ENCODE measurements at regions not wholly inside any gene's neighbourhood (a gene's known extent, or its start where the extent isn't known, plus 50 kb on each side); places are given as distances from the start of the nearest gene placed in this dataset.
"Not testable (repeated sequence)": the region's sequence is repeated elsewhere in the genome, so short reads cannot be mapped to it uniquely, and the experiment has no call there.

GRCh38 chr17:64771980-64772844 lies 110.1 kb upstream of the SMURF2 start:
- no peak for DNase-seq
- H3K36me3 Mint-ChIP-seq (ENCODE audit: low read depth) = peaks cover 7% of the 10 kb centered on the region
- H3K9me3 Mint-ChIP-seq = no peaks in the 10 kb centered on the region
- intact Hi-C loops (cut with micrococcal nuclease) = no loop called here
- no peaks in the 10 kb centered on the region for H3K27me3 Mint-ChIP-seq
- no peak overlapping the region for H3K4me3 Mint-ChIP-seq
- H3K27ac Mint-ChIP-seq = no peak overlapping the region
- H3K4me1 Mint-ChIP-seq = peaks cover 7% of the 10 kb centered on the region

- no peak overlapping the region for H3K4me3 Mint-ChIP-seq
- no peak for DNase-seq
- H3K27ac Mint-ChIP-seq = no peak overlapping the region
- peaks cover 4% of the 10 kb centered on the region for H3K4me1 Mint-ChIP-seq
- H3K36me3 Mint-ChIP-seq (ENCODE audit: low read depth) = peaks cover 16% of the 10 kb centered on the region
- H3K27me3 Mint-ChIP-seq = no peaks in the 10 kb centered on the region
- intact Hi-C loops (cut with micrococcal nuclease) = no loop called here
- no peaks in the 10 kb centered on the region for H3K9me3 Mint-ChIP-seq
These were observed 107.6 kb upstream of the SMURF2 start for GRCh38 chr17:64769712-64770111.

GRCh38 chr17:64767269-64767997 lies 105.3 kb upstream of the SMURF2 start:
- H3K27ac Mint-ChIP-seq = no peak overlapping the region
- peaks cover 4% of the 10 kb centered on the region for H3K4me1 Mint-ChIP-seq
- no peak overlapping the region for H3K4me3 Mint-ChIP-seq
- DNase-seq = no peak
- intact Hi-C loops (cut with micrococcal nuclease) = no loop called here
- peaks cover 20% of the 10 kb centered on the region for H3K36me3 Mint-ChIP-seq (ENCODE audit: low read depth)
- no peaks in the 10 kb centered on the region for H3K9me3 Mint-ChIP-seq
- no peaks in the 10 kb centered on the region for H3K27me3 Mint-ChIP-seq

GRCh38 chr17:64765191-64765889 lies 103.2 kb upstream of the SMURF2 start:
- no peak overlapping the region for H3K4me3 Mint-ChIP-seq
- H3K36me3 Mint-ChIP-seq (ENCODE audit: low read depth) = peaks cover 22% of the 10 kb centered on the region
- H3K9me3 Mint-ChIP-seq = no peaks in the 10 kb centered on the region
- DNase-seq = no peak
- H3K27me3 Mint-ChIP-seq = no peaks in the 10 kb centered on the region
- H3K27ac Mint-ChIP-seq = no peak overlapping the region
- intact Hi-C loops (cut with micrococcal nuclease) = no loop called here
- H3K4me1 Mint-ChIP-seq = peaks cover 4% of the 10 kb centered on the region

GRCh38 chr17:64750891-64751677 lies 89.0 kb upstream of the SMURF2 start:
- intact Hi-C loops (cut with micrococcal nuclease) = no loop called here
- Mint-ChIP-seq H3K4me3 (no peak overlapping the region), H3K9me3 (no peaks in the 10 kb centered on the region), H3K36me3 (ENCODE audit: low read depth) (peaks cover 33% of the 10 kb centered on the region), H3K27me3 (no peaks in the 10 kb centered on the region), H3K27ac (no peak overlapping the region), H3K4me1 (peaks cover 7% of the 10 kb centered on the region)
- DNase-seq = no peak

GRCh38 chr17:64750478-64750877 lies 88.4 kb upstream of the SMURF2 start:
- peaks cover 30% of the 10 kb centered on the region for H3K36me3 Mint-ChIP-seq (ENCODE audit: low read depth)
- H3K27ac Mint-ChIP-seq = no peak overlapping the region
- H3K9me3 Mint-ChIP-seq = no peaks in the 10 kb centered on the region
- H3K4me1 Mint-ChIP-seq = peaks cover 7% of the 10 kb centered on the region
- no peak for DNase-seq
- no peak overlapping the region for H3K4me3 Mint-ChIP-seq
- H3K27me3 Mint-ChIP-seq = no peaks in the 10 kb centered on the region
- intact Hi-C loops (cut with micrococcal nuclease) = no loop called here

GRCh38 chr17:64749306-64749705 lies 87.2 kb upstream of the SMURF2 start:
- peaks cover 7% of the 10 kb centered on the region for H3K4me1 Mint-ChIP-seq
- H3K36me3 Mint-ChIP-seq (ENCODE audit: low read depth) = peaks cover 25% of the 10 kb centered on the region
- H3K27me3 Mint-ChIP-seq = no peaks in the 10 kb centered on the region
- no peaks in the 10 kb centered on the region for H3K9me3 Mint-ChIP-seq
- no peak for DNase-seq
- no peak overlapping the region for H3K4me3 Mint-ChIP-seq
- intact Hi-C loops (cut with micrococcal nuclease) = no loop called here
- no peak overlapping the region for H3K27ac Mint-ChIP-seq

GRCh38 chr17:64747938-64748540 lies 85.9 kb upstream of the SMURF2 start:
- Mint-ChIP-seq H3K4me1 (peaks cover 7% of the 10 kb centered on the region), H3K9me3 (no peaks in the 10 kb centered on the region), H3K27me3 (no peaks in the 10 kb centered on the region), H3K4me3 (no peak overlapping the region), H3K27ac (no peak overlapping the region), H3K36me3 (ENCODE audit: low read depth) (peaks cover 19% of the 10 kb centered on the region)
- intact Hi-C loops (cut with micrococcal nuclease) = no loop called here
- no peak for DNase-seq

- H3K9me3 Mint-ChIP-seq = no peaks in the 10 kb centered on the region
- H3K27me3 Mint-ChIP-seq = no peaks in the 10 kb centered on the region
- intact Hi-C loops (cut with micrococcal nuclease) = no loop called here
These were observed 80.2 kb upstream of the SMURF2 start for GRCh38 chr17:64742326-64742725.

GRCh38 chr17:64741916-64742315 lies 79.8 kb upstream of the SMURF2 start:
- H3K4me1 Mint-ChIP-seq; H3K27me3 Mint-ChIP-seq; intact Hi-C loops (cut with micrococcal nuclease); DNase-seq; H3K27ac Mint-ChIP-seq; H3K9me3 Mint-ChIP-seq; H3K4me3 Mint-ChIP-seq; H3K36me3 Mint-ChIP-seq (ENCODE audit: low read depth): not testable (repeated sequence)

More at GRCh38 chr17:64742326-64742725, 80.2 kb upstream of the SMURF2 start:
- Mint-ChIP-seq H3K36me3 (ENCODE audit: low read depth) (no peaks in the 10 kb centered on the region), H3K4me3 (no peak overlapping the region), H3K4me1 (peaks cover 4% of the 10 kb centered on the region), H3K27ac (no peak overlapping the region)
- no peak for DNase-seq

- H3K4me3 Mint-ChIP-seq = no peak overlapping the region
- H3K27ac Mint-ChIP-seq = no peak overlapping the region
- no peaks in the 10 kb centered on the region for H3K9me3 Mint-ChIP-seq
- H3K4me1 Mint-ChIP-seq = peaks cover 10% of the 10 kb centered on the region
- H3K27me3 Mint-ChIP-seq = no peaks in the 10 kb centered on the region
- H3K36me3 Mint-ChIP-seq (ENCODE audit: low read depth) = no peaks in the 10 kb centered on the region
- DNase-seq = no peak
- intact Hi-C loops (cut with micrococcal nuclease) = no loop called here
These were observed 79.0 kb upstream of the SMURF2 start for GRCh38 chr17:64741038-64741641.

GRCh38 chr17:64739316-64740058 lies 77.4 kb upstream of the SMURF2 start:
- intact Hi-C loops (cut with micrococcal nuclease) = loop anchor here (5.0 kb wide), 1 partner anchor 77 kb away; the partner anchor contains the start of gene SMURF2
- H3K27me3 Mint-ChIP-seq = no peaks in the 10 kb centered on the region
- no peak overlapping the region for H3K27ac Mint-ChIP-seq
- no peaks in the 10 kb centered on the region for H3K9me3 Mint-ChIP-seq
- H3K36me3 Mint-ChIP-seq (ENCODE audit: low read depth) = no peaks in the 10 kb centered on the region
- H3K4me3 Mint-ChIP-seq = no peak overlapping the region
- DNase-seq = no peak
- H3K4me1 Mint-ChIP-seq = peaks cover 11% of the 10 kb centered on the region
